ENCODE measurements at regions not wholly inside any gene's neighbourhood (a gene's known extent, or its start where the extent isn't known, plus 50 kb on each side); places are given as distances from the start of the nearest gene placed in this dataset.

GRCh38 chr13:27353708-27354107, 70.7 kb upstream of the GTF3A start:
- TF ChIP-seq BCL11A (IDR thresholded peaks at IDR 0.05; ENCODE audit: low read depth, low read length) (no peak), CTCF (IDR thresholded peaks at IDR 0.05 in 2 of 3, conservative IDR thresholded peaks at IDR 0.05 in 1 of 3; ENCODE audit: control insufficient read depth in 2 of 3, extremely low read depth in 1 of 3, insufficient read depth in 1 of 3, low read depth in 3 of 3, low read length in 3 of 3) (no peak), SMC3 (IDR thresholded peaks at IDR 0.05; ENCODE audit: borderline replicate concordance, low read length) (no peak), NFIC (IDR thresholded peaks at IDR 0.05; ENCODE audit: low read depth, low read length) (no peak)
